ENCODE measurements at regions not wholly inside any gene's neighbourhood (a gene's known extent, or its start where the extent isn't known, plus 50 kb on each side); places are given as distances from the start of the nearest gene placed in this dataset.

GRCh38 chr14:58697930-58698642 is 60.3 kb downstream of the DACT1 start:
- DNase-seq (ENCODE audit: low spot score) = no peak

GRCh38 chr14:58699681-58700205 is 62.0 kb downstream of the DACT1 start:
- DNase-seq (ENCODE audit: low spot score) = no peak

DNA sequence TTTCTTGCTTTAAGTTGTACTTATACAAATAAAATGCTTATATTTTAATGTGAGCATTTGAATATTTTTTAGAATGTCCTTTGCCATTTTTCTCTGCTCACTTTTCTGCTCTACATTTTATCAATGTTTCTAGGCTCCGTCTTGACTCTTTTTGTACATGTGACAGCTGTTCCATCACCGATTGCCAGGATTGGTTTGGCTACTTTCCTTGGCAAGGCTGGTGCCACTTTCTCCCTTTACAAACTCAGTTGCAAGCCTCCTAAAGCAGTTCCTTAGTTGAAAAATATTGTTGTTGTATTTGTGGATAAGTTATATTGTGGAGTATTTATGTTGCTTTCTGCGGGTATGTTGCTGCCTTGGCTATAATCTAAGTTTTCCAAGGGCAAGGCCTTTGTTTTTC is 63.4 kb downstream of the DACT1 start:
- no peak for DNase-seq (ENCODE audit: low spot score)

DNA sequence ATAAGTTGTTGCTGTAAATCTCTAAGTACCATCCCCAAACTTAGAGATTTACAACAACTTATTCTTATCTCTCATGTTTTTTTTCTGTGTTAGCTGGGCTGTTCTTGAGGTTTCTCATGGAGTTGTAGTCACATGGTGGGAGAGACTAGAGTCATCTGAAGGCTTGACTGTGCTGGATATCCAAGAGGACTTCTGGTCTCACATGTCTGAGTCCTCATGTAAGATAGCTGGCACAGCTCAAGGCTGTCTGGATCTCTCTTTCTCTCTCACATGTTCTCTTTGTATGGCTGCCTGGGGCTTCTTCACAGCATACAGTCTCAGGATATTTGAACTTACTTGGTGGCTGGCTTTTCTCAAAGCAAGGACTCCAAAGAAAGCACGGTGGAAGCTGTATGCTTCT is 63.8 kb downstream of the DACT1 start:
- DNase-seq (ENCODE audit: low spot score) = no peak

DNA sequence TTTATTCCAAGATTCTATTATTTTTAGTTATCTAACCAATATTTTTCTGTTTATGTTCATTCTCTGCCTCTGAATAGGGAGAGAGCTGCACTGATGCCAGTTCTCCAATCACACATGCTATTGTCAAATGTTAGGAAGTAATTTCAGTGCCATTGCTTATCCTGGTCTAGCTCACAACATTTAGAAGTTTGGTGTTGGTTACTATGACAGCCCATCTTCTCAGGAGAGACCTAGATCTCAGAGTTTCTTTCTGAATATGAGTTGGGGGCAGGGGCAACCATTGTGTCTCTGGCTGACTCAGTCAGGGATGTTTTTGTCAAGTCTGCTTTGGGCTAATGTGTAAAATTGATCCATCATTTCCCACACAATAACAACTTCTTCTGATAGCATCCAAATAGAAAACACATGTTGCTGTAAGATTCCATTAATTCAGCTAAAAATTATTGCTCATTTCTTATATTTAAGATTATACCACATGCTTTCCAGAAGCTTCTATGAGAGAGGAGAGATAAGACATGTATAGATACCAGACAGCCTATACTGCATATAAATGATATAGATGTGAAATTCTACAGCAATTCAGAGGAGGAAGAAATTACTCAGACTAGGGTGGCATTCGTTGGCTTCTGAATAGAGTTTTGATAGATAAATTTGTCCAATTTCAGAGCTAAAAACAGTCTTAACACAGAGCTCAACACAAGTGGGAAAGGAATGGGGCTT is 64.8 kb downstream of the DACT1 start:
- no peak for DNase-seq (ENCODE audit: low spot score)

DNA sequence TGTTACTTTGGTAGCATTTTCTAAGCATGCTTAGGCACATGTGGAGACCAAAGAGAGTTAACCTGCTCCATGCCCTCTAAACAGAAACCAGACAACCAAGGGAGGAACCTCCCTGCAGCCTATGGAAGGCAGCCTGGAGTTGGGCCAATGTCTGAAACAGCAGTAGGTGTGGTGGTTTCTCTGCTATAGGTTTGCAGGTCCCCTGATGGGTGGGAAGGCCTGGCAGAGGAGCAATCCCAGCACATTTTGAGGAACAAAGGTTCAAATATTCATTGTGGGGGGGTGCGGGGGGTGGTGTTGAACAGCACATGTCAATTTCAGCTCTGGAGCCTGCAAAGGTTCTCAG is 65.4 kb downstream of the DACT1 start:
- DNase-seq (ENCODE audit: low spot score) = no peak

DNA sequence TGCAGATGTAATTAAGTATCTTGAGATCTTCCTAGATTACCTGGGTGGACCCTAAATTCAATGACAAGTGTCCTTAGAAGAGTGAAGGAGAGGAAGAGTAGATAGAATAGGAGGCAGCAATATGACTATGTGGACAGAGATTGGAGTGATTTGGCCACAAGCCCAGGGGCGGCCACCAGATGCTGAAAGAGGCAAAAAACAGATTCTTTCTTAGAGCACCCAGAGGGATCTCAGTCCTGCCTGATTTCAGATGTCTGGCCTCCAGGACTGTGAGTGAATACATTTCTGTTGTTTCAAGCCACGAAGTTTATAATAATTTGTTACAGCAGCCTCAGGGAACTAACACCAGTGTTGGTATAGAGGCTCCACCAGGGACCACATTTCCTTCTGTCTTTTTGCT is 67.3 kb downstream of the DACT1 start:
- DNase-seq (ENCODE audit: low spot score) = no peak

DNA sequence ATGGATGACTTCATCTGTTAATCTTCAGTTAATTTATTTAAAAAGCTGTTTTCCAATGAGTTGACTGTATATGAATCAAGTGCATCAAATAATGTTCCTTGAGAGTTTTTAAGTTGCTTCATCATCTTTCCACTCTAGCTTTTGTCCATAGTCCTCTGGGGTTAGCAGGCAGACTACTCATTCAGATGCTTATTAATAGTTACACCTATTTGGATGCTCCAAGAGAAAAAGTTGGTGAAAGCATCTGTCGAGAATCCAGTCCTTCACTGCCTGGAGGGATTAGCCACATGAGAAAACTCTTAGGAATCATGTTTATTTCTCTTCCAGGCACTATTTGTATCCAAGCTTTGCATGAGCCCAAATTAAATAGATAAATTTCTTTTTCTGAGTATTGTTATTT is 70.2 kb downstream of the DACT1 start:
- no peak for DNase-seq (ENCODE audit: low spot score)

DNA sequence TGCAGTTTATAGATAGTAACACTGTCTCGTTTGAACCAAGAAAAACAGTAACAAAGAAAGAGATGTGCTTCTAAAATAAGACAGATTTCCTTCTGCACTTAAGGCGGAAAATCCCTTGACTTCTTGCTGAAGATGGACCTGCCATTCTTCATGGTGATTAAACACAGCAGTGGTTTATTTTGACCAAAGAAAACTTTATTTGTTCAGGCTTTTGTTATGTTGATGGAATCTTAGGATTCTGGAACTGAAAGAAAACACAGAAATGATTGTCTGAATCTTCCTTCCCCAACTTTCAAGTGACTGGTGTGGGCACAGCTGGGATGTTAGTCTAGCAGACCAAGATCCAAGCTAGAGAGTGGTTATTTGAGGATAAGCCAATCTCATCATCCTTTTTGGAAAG is 72.2 kb downstream of the DACT1 start:
- no peak for DNase-seq (ENCODE audit: low spot score)

DNA sequence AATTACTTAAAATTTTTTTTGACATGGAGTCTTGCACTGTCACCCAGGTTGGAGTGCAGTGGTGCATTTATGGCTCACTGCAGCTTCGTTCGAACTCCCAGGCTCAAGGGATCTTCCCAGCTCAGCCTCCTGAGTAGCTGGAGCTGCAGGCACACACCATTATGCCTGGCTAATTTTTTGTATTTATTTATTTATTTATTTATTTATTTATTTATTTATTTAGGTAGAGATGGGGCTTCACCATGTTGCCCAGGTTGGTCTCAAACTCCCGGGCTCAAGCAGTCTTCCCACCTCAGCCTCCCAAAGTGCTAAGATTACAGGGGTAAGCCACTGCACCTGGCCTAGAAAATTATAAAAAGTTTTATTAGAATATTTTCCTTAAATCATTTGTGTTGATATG is 73.6 kb downstream of the DACT1 start:
- no peak for DNase-seq (ENCODE audit: low spot score)

DNA sequence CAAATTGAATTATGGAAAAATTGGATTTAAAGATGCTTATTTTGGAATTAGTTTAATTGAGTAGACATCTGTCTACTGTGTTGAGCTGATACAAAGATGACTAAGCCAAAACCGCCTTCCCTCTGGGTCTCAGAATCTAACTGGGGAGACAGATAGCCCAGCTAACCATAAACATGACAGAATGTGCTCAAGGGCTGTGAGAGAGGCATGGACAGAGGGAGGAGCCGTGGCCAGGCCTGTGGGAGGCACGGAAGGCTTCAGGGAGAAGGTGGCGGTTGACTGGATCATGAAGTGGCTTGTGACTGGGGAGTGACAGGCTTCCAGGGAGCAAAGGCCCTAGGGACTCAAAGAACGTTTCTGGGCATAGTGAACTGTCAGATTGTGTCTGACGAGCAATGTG is 74.6 kb downstream of the DACT1 start:
- no peak for DNase-seq (ENCODE audit: low spot score)

GRCh38 chr14:58713677-58714076 is 75.9 kb downstream of the DACT1 start:
- DNase-seq (ENCODE audit: low spot score) = no peak

DNA sequence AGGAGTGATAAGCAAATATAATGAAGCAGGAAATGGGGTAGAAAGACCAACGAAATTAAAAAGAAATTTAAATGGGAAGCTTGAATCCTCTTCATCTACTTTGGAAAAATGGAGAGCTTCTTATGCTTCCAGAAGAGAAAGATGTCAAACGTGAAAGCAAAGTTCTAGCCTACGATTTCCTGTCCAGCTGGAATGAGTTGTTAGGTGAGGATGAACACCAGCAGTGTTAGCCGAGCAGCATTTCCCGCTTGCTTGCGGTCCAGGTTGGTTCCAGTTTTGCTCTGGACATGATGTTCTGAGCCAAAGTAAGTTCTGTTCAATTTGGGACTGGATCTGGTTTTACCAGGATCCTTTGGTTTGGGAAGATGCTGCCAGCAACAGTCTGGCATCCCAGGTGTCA is 78.9 kb downstream of the DACT1 start:
- no peak for DNase-seq (ENCODE audit: low spot score)

GRCh38 chr14:58717211-58717610 is 79.4 kb downstream of the DACT1 start:
- DNase-seq (ENCODE audit: low spot score) = no peak

DNA sequence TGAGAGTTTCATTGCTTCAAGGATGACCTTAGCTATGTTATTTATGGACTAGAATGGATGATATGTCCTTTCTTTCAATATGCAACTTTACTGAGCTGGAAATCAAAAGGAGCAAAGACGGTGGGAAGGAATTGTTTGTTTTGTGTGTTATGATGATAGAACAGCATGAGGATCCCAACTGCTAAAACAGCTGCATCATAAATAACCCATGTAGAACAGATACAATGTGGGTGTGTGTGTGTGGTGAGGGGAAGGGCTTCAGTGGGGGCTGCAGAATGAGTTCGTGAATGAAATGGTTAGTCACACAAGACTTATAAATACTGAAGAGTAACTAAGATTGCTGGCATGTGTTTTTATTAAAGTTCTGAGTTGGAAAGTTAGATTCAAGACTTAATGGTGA is 80.1 kb downstream of the DACT1 start:
- DNase-seq (ENCODE audit: low spot score) = no peak

DNA sequence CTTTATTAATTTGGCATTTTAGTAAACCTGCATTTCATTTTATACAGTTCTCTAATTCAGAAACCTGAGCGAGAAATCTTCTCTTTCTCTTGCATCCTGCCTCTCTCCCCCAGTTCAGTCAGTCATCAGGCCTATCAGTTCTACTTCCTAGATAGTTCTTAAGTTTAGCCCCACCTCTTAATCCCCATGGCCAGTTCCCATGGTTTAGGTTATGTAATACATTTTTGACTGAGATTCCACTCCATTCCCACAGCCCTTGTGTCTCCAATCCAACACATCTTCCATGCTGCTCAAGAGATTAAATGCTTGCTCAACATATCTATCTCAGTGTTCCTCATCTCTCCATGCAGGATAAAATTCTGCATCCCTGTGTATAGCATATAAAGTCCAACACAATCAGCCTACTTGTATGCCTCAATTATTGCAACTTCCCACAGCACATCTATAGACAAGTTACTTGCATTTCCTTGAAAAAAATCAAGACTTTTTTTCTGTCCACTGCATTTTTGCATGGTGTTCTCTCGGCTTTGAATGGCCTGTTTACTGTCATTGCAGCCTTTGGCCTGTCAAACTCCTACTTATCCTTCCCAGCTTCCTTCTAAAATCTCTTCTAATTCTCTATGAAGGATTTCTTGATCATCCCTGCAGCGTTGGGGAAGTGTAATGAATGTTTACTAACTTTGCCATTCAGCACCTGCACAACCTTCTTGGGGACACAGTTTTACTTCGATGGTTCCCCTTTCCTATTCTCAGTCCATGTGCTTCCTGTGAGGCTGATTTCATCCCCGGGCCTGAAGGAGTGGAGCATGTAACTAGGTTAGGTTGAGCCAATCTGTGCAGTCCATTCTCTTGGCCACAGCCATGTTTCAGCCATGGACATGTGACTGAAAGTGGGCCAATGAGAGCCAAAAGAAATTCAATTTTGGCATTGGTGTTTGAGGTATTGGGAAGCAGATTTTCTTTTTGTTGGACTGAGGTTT is 80.8 kb downstream of the DACT1 start:
- no peak for DNase-seq (ENCODE audit: low spot score)

GRCh38 chr14:58721723-58722122 is 84.0 kb downstream of the DACT1 start:
- DNase-seq (ENCODE audit: low spot score) = no peak

GRCh38 chr14:58722441-58722840 is 84.7 kb downstream of the DACT1 start:
- no peak for DNase-seq (ENCODE audit: low spot score)

GRCh38 chr14:58724206-58724605 is 86.4 kb downstream of the DACT1 start:
- no peak for DNase-seq (ENCODE audit: low spot score)

DNA sequence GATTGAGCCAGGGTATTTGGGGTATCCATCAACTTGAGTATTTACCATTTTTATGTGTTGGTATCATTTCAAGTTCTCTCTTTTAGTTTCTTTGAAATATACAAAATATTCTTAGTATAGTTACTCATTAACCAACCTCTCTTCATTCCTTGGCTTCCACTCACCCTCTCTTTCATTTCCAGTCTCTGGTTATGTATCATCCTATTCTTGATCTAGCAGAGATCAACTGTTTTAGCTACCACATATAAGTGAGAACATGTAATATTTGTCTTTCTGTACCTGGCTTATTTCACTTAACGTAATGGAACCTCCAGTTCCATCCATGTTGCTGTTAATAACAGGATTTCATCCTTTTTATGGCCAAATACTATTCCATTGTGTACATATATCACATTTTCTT is 86.9 kb downstream of the DACT1 start:
- no peak for DNase-seq (ENCODE audit: low spot score)

DNA sequence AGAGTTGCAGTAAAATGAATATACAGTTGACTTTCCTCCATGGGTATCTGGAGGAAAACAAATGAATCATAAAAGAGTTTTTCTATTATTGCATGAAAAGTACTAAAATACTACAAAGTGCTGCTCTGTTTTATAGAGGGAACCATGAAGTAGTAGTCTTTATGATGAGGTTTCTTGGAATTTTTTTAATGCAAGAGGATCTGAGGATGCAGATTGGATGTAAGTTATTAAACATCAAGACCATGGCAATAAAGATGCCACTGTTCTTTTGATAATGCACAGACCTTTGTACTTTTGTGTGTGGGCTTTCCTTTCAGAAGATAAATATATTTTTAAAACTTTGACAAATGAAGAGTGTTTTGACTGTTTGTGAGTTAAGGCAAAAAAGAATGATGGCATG is 87.5 kb downstream of the DACT1 start:
- DNase-seq (ENCODE audit: low spot score) = no peak

DNA sequence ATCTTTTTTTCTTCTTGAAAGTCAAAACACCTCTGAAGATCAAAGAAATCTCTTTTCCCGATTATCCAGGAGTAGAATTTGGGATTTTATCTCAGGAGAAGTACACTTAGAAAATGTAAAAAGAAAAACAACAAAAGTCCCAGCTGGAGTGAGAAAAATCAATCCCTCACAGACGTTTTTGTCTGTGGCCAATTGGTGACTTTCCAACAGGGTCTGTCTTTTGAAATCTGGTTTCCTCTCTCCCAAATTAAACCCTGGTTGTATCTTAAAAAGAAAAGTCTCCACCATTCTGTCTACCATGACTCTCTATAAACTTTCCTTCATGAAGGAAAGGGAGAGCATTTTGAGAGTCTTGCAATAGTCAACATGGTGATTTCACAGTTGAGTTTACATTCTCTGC is 88.1 kb downstream of the DACT1 start:
- DNase-seq (ENCODE audit: low spot score) = no peak

All from A172 (cell line).